Ramos (cell line): ENCODE measurements at regions not wholly inside any gene's neighbourhood (a gene's known extent, or its start where the extent isn't known, plus 50 kb on each side); places are given as distances from the start of the nearest gene placed in this dataset.
"Not testable (repeated sequence)": the region's sequence is repeated elsewhere in the genome, so short reads cannot be mapped to it uniquely, and the experiment has no call there.

Source experiments
- in situ Hi-C: fragments of 300-500 bp; cut with MboI; formaldehyde crosslinking; loops from one replicate; pipeline ENCODE4 v1.14.3; 2022; ENCODE audit warnings: low sequenced_read_pairs; ENCODE audit not compliant: unreplicated experiment

DNA sequence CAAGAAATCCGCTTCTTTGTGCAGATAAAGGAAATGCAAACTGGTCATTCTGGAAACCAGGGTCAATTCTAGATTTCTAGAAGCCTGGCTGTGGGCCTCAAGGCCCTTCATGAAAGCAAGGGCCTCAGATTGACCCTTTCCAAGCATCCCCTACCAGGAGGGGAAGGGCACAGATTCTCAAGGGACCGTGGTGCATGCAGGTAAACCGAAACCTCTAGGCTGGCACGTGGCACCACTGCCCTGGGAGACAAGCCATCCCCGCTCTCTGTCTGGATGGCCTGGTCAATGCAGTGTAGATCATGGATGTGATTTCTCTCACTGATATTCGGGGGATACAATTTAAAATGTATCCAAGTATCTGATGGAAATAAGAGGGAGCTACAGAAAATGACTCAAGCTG, 69.4 kb downstream of the TOMM20 start:
- in situ Hi-C loops: no loop called here

- in situ Hi-C loops: no loop called here
Observed at GRCh38 chr1:235058695-235059094, 69.9 kb downstream of the TOMM20 start.

GRCh38 chr1:235057385-235058306, 71.0 kb downstream of the TOMM20 start:
- in situ Hi-C loops: no loop called here

DNA sequence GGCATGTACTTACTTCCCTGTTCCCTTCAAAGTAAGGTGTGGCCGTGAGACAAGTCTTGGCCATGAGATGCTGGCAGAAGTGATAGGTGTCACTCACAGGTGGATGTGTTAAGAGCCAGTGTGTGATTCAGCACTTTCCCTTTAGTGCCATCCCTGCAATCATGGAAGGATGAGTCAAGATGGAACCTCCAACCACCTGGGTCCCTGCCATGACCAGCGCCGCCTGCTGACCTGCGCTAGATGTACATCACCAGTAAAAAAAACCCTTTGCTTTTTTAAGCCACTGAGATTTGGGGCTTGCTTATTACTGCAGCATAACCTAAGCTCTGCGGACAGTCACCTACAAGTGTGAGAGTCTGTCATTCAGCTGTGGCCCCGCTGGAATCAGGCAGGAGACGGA, 71.7 kb downstream of the TOMM20 start:
- in situ Hi-C loops: no loop called here

DNA sequence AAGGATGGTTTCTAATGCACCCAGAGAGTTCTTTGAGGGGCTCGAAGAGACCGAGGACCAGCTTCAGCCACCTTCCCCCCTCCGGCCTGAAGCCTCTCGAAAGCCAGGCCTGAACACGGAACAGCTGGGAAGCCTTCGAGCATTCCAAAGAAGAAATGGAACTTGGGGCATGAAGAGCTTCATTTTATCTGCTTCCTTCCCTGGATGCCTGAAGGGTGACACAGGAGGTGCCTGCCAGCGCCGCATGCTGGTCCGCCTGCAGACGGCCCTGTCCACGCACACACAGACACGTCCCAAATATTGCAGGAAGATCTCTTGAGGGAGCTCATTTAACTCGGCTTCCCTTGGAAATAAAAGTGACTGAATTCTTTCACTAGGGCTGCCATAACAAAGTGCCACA, 73.7 kb downstream of the TOMM20 start:
- in situ Hi-C loops: no loop called here

DNA sequence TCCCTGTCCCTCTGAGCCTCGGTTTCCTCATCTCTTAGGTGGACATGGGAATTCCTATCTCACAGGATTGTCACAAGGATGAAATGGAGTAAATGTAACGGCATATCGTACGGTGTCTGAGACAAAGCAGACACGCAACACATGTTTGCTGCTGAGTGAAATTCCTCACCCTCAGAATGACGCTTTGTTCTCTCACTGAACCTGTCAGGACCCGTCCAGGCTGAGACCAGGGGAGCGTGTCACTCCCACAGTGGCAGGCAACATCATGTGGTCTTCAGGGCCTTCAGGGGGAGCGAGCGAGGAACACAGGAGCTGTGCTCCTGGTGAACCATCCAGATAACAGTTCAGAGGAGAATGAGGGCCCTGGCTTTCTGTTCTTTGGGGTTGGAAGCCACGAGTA, 74.2 kb downstream of the TOMM20 start:
- in situ Hi-C loops: no loop called here

GRCh38 chr1:235052067-235053008, 76.3 kb downstream of the TOMM20 start:
- in situ Hi-C loops: no loop called here

- in situ Hi-C loops: no loop called here
Observed at GRCh38 chr1:235051521-235051920, 77.1 kb downstream of the TOMM20 start.

- in situ Hi-C loops: no loop called here
Observed at GRCh38 chr1:235050911-235051360, 77.7 kb downstream of the TOMM20 start.

DNA sequence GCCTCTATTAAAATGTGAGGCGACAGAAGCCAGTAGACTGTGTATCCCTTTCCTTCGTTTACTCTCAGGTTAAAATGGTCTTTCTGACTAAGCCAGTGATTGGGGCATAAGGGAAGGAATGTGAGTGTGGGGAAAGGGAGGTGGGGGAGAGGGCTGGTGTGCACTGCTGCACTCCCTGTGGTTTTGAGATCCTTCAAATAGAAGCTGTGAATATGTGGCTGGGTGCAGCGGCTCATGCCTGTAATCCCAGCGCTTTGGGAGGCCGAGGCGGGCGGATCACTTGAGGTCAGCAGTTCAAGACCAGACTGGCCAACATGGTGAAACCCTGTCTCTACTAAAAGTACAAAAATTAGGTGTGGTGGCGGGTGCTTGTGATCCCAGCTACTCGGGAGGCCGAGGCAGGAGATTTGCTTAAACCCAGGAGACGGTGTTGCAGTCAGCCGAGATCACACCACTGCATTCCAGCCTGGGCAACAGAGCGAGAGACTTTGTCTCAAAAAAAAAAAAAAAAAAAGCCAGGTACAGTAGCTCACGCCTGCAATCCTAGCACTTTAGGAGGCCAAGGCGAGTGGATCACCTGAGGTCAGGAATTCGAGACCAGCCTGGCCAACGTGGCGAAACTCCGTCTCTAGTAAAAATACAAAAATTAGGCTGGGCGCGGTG, 78.8 kb downstream of the TOMM20 start:
- in situ Hi-C loops: not testable (repeated sequence)

DNA sequence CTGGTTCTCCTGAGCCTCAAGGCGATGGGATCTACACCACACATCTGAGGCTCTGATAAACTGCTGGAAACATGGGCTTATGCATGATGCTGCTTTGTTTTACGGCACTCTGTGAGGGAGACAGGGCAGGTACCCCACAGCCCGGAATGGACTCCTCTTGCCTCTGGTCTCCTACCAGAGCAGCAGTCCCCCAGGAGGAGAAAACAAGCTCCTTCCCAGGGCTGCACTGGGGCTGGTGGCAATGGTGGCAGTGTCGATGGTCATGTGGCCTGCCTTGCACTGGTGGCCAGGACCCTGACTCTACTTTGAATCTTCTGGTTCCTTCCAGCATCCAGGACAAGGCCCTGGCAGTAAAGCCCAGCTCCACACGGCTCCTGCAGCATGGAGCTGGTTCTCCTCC, 79.4 kb downstream of the TOMM20 start:
- in situ Hi-C loops: no loop called here

- in situ Hi-C loops: no loop called here
Observed at GRCh38 chr1:235047331-235047871, 81.2 kb downstream of the TOMM20 start.

DNA sequence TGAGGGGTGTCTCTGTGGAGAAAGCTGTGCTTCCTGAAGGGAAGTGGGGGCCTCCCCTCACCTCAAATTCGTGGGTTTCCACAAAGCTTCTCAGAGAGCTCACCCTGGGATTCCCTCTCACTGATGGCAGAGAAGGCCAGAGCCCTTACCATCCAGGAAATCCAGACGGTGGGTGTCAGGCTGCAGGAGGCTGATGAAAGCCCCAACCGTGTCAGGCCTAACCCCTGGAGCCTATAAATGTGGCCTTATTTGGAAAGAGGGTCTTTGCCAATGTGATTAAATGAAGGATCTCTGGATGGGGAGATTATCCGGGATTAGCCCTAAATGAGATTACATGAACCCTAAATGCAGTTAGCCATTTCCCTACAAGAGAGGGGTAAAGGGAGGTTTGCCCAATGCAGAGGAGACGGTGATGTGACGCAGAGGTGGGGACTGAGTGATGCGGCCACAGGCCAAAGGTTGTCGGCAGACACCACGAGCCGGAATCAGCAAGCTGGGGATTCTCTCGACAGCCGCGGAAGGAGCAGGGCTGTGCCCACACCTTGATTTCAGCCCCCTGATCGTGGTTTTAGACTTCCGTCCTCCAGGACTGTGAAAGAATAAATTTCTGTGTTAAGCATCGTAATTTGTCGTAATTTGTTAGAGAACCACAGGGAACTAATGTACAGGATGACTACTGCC, 82.6 kb downstream of the TOMM20 start:
- in situ Hi-C loops: no loop called here

- in situ Hi-C loops: no loop called here
Observed at GRCh38 chr1:235045034-235045690, 83.5 kb downstream of the TOMM20 start.

GRCh38 chr1:235043234-235043633, 85.4 kb downstream of the TOMM20 start:
- in situ Hi-C loops: no loop called here

- in situ Hi-C loops: no loop called here
Observed at GRCh38 chr1:235038701-235039100, 89.9 kb downstream of the TOMM20 start.

DNA sequence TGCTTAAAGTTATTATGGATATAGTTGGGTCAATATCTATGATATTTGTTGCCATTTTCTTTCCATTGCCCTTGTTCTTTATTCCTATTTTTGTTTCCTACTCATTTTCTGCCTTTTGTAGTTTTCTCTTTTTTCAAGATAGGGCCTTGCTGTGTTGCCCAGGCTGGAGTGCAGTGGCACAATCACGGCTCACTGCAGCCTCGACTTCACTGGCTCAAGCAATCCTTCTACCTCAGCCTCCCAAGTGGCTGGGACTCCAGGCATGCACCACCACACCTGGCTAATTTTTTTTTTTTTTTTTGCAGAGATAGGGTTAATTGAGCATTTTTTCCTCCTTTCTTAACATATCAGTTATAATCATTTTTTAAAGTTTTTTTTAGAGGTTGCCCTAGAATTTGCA, 92.7 kb downstream of the TOMM20 start:
- in situ Hi-C loops: no loop called here

DNA sequence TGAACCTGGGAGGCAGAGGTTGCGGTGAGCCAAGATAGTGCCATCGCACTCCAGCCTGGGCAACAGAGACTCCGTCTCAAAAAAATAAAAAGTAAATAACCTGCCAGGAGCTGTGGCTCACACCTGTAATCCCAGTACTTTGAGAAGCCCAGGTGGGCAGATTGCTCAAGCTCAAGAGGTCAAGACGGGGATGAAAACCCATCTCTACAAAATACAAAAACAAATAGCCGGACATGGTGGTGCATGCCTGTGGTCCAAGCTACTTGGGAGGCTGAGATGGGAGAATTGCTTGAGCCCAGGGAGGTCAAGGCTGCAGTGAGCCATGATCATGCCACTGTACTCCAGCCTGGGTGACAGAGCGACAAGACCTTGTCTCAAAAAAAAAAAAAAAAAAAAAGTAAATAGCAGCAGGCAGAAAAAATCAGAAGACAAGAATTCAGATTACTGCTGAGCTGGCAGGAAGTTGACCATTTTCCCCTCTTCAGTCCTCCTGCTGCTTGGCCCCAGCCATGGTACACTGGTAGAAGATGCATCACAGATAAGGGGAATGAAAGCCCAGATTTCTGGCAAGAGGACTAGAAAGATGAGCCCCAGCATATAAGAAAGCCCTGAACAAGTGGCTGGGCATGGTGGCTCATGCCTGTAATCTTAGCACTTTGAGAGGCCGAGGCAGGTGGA, 97.6 kb downstream of the TOMM20 start:
- in situ Hi-C loops: no loop called here

GRCh38 chr1:235027862-235028250, 100.8 kb downstream of the TOMM20 start:
- in situ Hi-C loops: no loop called here
